GM18498 (cell line): ENCODE measurements at regions not wholly inside any gene's neighbourhood (a gene's known extent, or its start where the extent isn't known, plus 50 kb on each side); places are given as distances from the start of the nearest gene placed in this dataset.

ENCODE experiments used
- ATAC-seq: cut with Tn5 transposase; IDR thresholded peaks from one replicate; pipeline ENCODE4 v1.9.1; 2021; ENCODE audit warnings: mild to moderate bottlenecking, moderate library complexity; ENCODE audit not compliant: unreplicated experiment

- ATAC-seq, result no peak
Measured at GRCh38 chr7:41475801-41476459, 227.0 kb downstream of the INHBA start.

GRCh38 chr7:41472427-41473125, 230.3 kb downstream of the INHBA start:
- no peak for ATAC-seq

GRCh38 chr7:41470081-41470480, 232.8 kb downstream of the INHBA start:
- ATAC-seq, result no peak

GRCh38 chr7:41467596-41467995, 235.3 kb downstream of the INHBA start:
- no peak for ATAC-seq

- no peak for ATAC-seq
Measured at GRCh38 chr7:41466760-41467384, 236.0 kb downstream of the INHBA start.

- ATAC-seq, result no peak
Measured at GRCh38 chr7:41465571-41465970, 237.3 kb downstream of the INHBA start.

GRCh38 chr7:41463770-41464470, 239.0 kb downstream of the INHBA start:
- no peak for ATAC-seq

GRCh38 chr7:41459623-41460261, 243.1 kb downstream of the INHBA start:
- ATAC-seq, result no peak

GRCh38 chr7:41459183-41459582, 243.7 kb downstream of the INHBA start:
- no peak for ATAC-seq

- ATAC-seq, result no peak
Measured at GRCh38 chr7:41457832-41458437, 245.0 kb downstream of the INHBA start.

GRCh38 chr7:41451826-41452225, 251.1 kb downstream of the INHBA start:
- ATAC-seq, result no peak

- no peak for ATAC-seq
Measured at GRCh38 chr7:41449694-41450093, 253.2 kb downstream of the INHBA start.

GRCh38 chr7:41449286-41449685, 253.6 kb downstream of the INHBA start:
- ATAC-seq, result no peak

GRCh38 chr7:41448104-41448503, 254.8 kb downstream of the INHBA start:
- no peak for ATAC-seq

- no peak for ATAC-seq
Measured at GRCh38 chr7:41447450-41448042, 255.3 kb downstream of the INHBA start.

GRCh38 chr7:41446606-41447449, 256.1 kb downstream of the INHBA start:
- no peak for ATAC-seq

- no peak for ATAC-seq
Measured at GRCh38 chr7:41445946-41446345, 256.9 kb downstream of the INHBA start.

GRCh38 chr7:41445432-41445831, 257.5 kb downstream of the INHBA start:
- no peak for ATAC-seq

- ATAC-seq, result no peak
Measured at GRCh38 chr7:41439515-41439879, 263.4 kb downstream of the INHBA start.
